Central memory CD8-positive, alpha-beta T cell (primary cell): ENCODE measurements at regions not wholly inside any gene's neighbourhood (a gene's known extent, or its start where the extent isn't known, plus 50 kb on each side); places are given as distances from the start of the nearest gene placed in this dataset.
"Not testable (repeated sequence)": the region's sequence is repeated elsewhere in the genome, so short reads cannot be mapped to it uniquely, and the experiment has no call there.

Source experiments
- ATAC-seq: fragments of 150-1000 bp; cut with Tn5 transposase; replicated peaks from 2 replicates; pipeline ENCODE4 v1.10.0; 2022; ENCODE audit warnings: mild to moderate bottlenecking, moderate FRiP score, moderate number of reproducible peaks; ENCODE audit not compliant: poor library complexity, severe bottlenecking; ENCODE audit errors: extremely low read depth
- DNase-seq, 2 donors: peaks; one replicate each; pipeline ENCODE4 v3.0.0; 2021; ENCODE audit warnings: low spot score in 2 of 2
- H3K27ac Mint-ChIP-seq: one replicate; pipeline ENCODE4 v1.8.0; 2022; ENCODE audit warnings: low read depth, mild to moderate bottlenecking, moderate library complexity, mixed read lengths
- H3K27me3 Mint-ChIP-seq: one replicate; pipeline ENCODE4 v1.8.0; 2022; ENCODE audit warnings: mixed read lengths
- H3K36me3 Mint-ChIP-seq: one replicate; pipeline ENCODE4 v1.8.0; 2022; ENCODE audit warnings: mild to moderate bottlenecking, moderate library complexity, mixed read lengths; ENCODE audit not compliant: insufficient read depth
- H3K4me1 Mint-ChIP-seq: one replicate; pipeline ENCODE4 v1.8.0; 2022; ENCODE audit warnings: mixed read lengths
- H3K4me3 Mint-ChIP-seq: one replicate; pipeline ENCODE4 v1.8.0; 2022; ENCODE audit warnings: mild to moderate bottlenecking, moderate library complexity, mixed read lengths
- H3K9me3 Mint-ChIP-seq: one replicate; pipeline ENCODE4 v1.8.0; 2022; ENCODE audit warnings: mixed read lengths

GRCh38 chr6:10343320-10343719, 71.6 kb downstream of the TFAP2A start:
- Mint-ChIP-seq H3K9me3 (peaks cover 5% of the 10 kb centered on the region), H3K36me3 (no peaks in the 10 kb centered on the region), H3K4me3 (no peak overlapping the region), H3K4me1 (no peaks in the 10 kb centered on the region), H3K27me3 (peaks cover 9% of the 10 kb centered on the region), H3K27ac (no peak overlapping the region)
- no peak for DNase-seq
- ATAC-seq, result no peak

GRCh38 chr6:10341605-10342004, 73.3 kb downstream of the TFAP2A start:
- Mint-ChIP-seq H3K27me3 (peaks cover 9% of the 10 kb centered on the region), H3K4me3 (no peak overlapping the region), H3K4me1 (no peaks in the 10 kb centered on the region), H3K36me3 (no peaks in the 10 kb centered on the region), H3K9me3 (peaks cover 5% of the 10 kb centered on the region), H3K27ac (no peak overlapping the region)
- ATAC-seq (no peak), DNase-seq (no peak)

GRCh38 chr6:10338151-10338550, 76.7 kb downstream of the TFAP2A start:
- ATAC-seq (no peak), DNase-seq (no peak)
- no peaks in the 10 kb centered on the region for H3K4me1 Mint-ChIP-seq
- H3K9me3 Mint-ChIP-seq, result peaks cover 5% of the 10 kb centered on the region
- H3K27me3 Mint-ChIP-seq, result peaks cover 9% of the 10 kb centered on the region
- H3K4me3 Mint-ChIP-seq, result no peak overlapping the region
- no peaks in the 10 kb centered on the region for H3K36me3 Mint-ChIP-seq
- no peak overlapping the region for H3K27ac Mint-ChIP-seq

- not testable (repeated sequence) for H3K4me1 Mint-ChIP-seq, H3K4me3 Mint-ChIP-seq, H3K9me3 Mint-ChIP-seq, H3K27ac Mint-ChIP-seq, H3K27me3 Mint-ChIP-seq, H3K36me3 Mint-ChIP-seq, ATAC-seq, DNase-seq
Measured at GRCh38 chr6:10337376-10337775, 77.5 kb downstream of the TFAP2A start.

GRCh38 chr6:10332111-10332510, 82.8 kb downstream of the TFAP2A start:
- Mint-ChIP-seq H3K4me3 (no peak overlapping the region), H3K27ac (no peak overlapping the region), H3K9me3 (peaks cover 5% of the 10 kb centered on the region), H3K4me1 (no peaks in the 10 kb centered on the region), H3K27me3 (no peaks in the 10 kb centered on the region), H3K36me3 (no peaks in the 10 kb centered on the region)
- no peak for DNase-seq
- no peak for ATAC-seq

GRCh38 chr6:10331334-10331968, 83.4 kb downstream of the TFAP2A start:
- Mint-ChIP-seq H3K4me3 (no peak overlapping the region), H3K4me1 (no peaks in the 10 kb centered on the region), H3K9me3 (no peaks in the 10 kb centered on the region), H3K36me3 (no peaks in the 10 kb centered on the region), H3K27me3 (no peaks in the 10 kb centered on the region), H3K27ac (no peak overlapping the region)
- no peak for DNase-seq
- no peak for ATAC-seq

GRCh38 chr6:10330515-10330914, 84.4 kb downstream of the TFAP2A start:
- H3K27ac Mint-ChIP-seq, result no peak overlapping the region
- no peak overlapping the region for H3K4me3 Mint-ChIP-seq
- H3K36me3 Mint-ChIP-seq, result no peaks in the 10 kb centered on the region
- no peaks in the 10 kb centered on the region for H3K4me1 Mint-ChIP-seq
- H3K27me3 Mint-ChIP-seq, result no peaks in the 10 kb centered on the region
- no peaks in the 10 kb centered on the region for H3K9me3 Mint-ChIP-seq
- DNase-seq (no peak), ATAC-seq (no peak)

GRCh38 chr6:10323018-10323417, 91.9 kb downstream of the TFAP2A start:
- ATAC-seq (no peak), DNase-seq (no peak)
- Mint-ChIP-seq H3K4me1 (no peaks in the 10 kb centered on the region), H3K36me3 (no peaks in the 10 kb centered on the region), H3K9me3 (peaks cover 6% of the 10 kb centered on the region), H3K27ac (no peak overlapping the region), H3K27me3 (peaks cover 9% of the 10 kb centered on the region), H3K4me3 (no peak overlapping the region)

- Mint-ChIP-seq H3K36me3 (no peaks in the 10 kb centered on the region), H3K27ac (no peak overlapping the region), H3K4me3 (no peak overlapping the region), H3K9me3 (peaks cover 6% of the 10 kb centered on the region), H3K27me3 (peaks cover 9% of the 10 kb centered on the region), H3K4me1 (no peaks in the 10 kb centered on the region)
- ATAC-seq (no peak), DNase-seq (no peak)
Measured at GRCh38 chr6:10320291-10320690, 94.6 kb downstream of the TFAP2A start.

GRCh38 chr6:10316373-10316721, 98.5 kb downstream of the TFAP2A start:
- Mint-ChIP-seq H3K4me3 (no peak overlapping the region), H3K27me3 (peaks cover 5% of the 10 kb centered on the region), H3K27ac (no peak overlapping the region), H3K36me3 (no peaks in the 10 kb centered on the region), H3K9me3 (peaks cover 6% of the 10 kb centered on the region), H3K4me1 (no peaks in the 10 kb centered on the region)
- ATAC-seq (no peak), DNase-seq (no peak)

- H3K36me3 Mint-ChIP-seq, result no peaks in the 10 kb centered on the region
- no peaks in the 10 kb centered on the region for H3K27me3 Mint-ChIP-seq
- DNase-seq (no peak), ATAC-seq (no peak)
- H3K4me3 Mint-ChIP-seq, result no peak overlapping the region
- no peaks in the 10 kb centered on the region for H3K4me1 Mint-ChIP-seq
- H3K9me3 Mint-ChIP-seq, result peaks cover 6% of the 10 kb centered on the region
- H3K27ac Mint-ChIP-seq, result no peak overlapping the region
Measured at GRCh38 chr6:10315658-10316372, 99.1 kb downstream of the TFAP2A start.

GRCh38 chr6:10315034-10315433, 99.8 kb downstream of the TFAP2A start:
- Mint-ChIP-seq H3K36me3 (no peaks in the 10 kb centered on the region), H3K4me1 (no peaks in the 10 kb centered on the region), H3K9me3 (peaks cover 6% of the 10 kb centered on the region), H3K27me3 (no peaks in the 10 kb centered on the region), H3K27ac (no peak overlapping the region), H3K4me3 (no peak overlapping the region)
- ATAC-seq, result no peak
- DNase-seq, result no peak

- Mint-ChIP-seq H3K4me3 (no peak overlapping the region), H3K4me1 (no peaks in the 10 kb centered on the region), H3K27me3 (no peaks in the 10 kb centered on the region), H3K27ac (no peak overlapping the region), H3K9me3 (peaks cover 6% of the 10 kb centered on the region), H3K36me3 (no peaks in the 10 kb centered on the region)
- ATAC-seq (no peak), DNase-seq (no peak)
Measured at GRCh38 chr6:10314163-10314955, 100.5 kb downstream of the TFAP2A start.
